HS-27A (cell line): ENCODE measurements at regions not wholly inside any gene's neighbourhood (a gene's known extent, or its start where the extent isn't known, plus 50 kb on each side); places are given as distances from the start of the nearest gene placed in this dataset.

Experiments
- DNase-seq: peaks from one replicate; pipeline ENCODE4 v3.0.0-alpha.2; 2012; ENCODE audit warnings: low read depth, missing footprints

DNA sequence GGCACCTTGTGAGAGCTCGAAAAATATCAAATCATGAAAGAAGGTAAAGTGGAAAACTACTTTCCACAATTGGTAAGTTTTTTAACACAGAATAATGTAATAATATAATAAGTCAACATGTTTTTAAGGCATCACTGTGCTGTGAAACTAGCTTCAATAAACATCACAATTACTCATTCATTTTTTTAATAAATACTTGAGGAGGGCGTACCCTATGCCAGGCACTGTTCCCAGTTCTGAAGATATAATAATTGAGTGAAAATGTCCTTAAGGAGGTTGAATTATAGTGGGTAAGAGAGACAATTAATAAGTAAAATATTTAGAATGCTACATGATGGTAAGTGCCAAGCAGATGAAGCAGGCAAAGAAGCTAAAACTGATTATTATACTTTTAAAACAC lies 381.4 kb downstream of the ELAVL2 start:
- no peak for DNase-seq

DNA sequence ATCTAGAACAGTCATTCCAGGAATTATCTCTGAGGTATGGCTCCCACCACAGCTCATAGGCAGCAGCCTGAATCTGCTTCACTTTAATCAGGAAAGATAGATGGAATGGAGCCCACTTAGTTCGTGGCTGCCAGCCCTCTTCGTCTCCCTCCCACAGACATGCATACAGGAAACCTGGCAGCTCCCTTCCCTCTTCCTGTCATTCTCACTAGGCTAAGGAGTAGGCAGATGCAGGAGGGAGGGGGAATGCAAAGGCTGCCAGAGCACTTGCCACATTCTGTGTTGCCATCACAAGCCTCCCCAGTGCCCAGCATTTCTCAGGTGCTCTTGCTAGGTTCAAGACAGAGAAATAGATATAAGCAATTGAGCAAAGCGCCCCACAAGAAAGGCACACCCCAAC lies 378.9 kb downstream of the ELAVL2 start:
- DNase-seq: no peak

DNA sequence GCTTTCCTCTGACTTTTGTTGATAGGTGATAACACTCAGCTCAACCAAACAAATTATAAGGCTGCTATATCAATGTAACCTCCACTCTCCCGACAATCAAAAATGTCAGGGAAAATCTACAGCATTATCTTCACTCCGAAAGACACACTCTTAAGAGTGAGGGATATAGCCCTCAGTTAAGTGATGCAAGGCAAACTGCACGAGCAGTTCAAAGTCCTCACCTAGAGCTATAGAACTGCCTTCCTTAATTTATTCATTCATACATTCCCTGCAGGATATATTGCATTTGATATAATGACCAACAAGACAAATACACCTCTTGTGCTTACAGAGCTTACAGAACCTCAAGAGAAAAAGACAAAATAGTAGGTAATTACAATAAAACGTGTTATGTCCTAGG lies 378.1 kb downstream of the ELAVL2 start:
- no peak for DNase-seq

DNA sequence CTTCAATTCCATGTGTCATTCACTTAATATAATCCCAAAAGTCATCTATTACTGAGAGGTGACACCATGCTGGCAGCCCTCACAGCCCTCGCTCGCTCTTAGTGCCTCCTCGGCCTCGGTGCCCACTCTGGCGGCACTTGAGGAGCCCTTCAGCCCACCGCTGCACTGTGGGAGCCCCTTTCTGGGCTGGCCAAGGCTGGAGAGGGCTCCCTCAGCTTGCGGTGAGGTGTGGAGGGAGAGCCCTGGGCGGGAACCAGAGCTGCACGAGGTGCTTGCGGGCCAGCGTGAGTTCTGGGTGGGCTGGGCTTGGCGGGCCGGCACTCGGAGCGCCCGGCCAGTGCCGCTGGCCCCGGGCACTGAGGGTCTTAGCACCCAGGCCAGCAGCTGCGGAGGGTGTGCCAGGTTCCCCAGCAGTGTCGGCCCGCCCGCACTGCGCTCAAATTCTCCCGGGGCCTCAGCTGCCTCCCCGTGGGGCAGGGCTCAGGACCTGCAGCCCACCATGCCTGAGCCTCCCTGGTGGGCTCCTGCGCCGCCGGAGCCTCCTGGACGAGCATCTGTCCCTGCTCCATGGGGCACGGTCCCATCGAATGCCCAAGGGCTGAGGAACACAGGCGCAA lies 374.1 kb downstream of the ELAVL2 start:
- DNase-seq: no peak

DNA sequence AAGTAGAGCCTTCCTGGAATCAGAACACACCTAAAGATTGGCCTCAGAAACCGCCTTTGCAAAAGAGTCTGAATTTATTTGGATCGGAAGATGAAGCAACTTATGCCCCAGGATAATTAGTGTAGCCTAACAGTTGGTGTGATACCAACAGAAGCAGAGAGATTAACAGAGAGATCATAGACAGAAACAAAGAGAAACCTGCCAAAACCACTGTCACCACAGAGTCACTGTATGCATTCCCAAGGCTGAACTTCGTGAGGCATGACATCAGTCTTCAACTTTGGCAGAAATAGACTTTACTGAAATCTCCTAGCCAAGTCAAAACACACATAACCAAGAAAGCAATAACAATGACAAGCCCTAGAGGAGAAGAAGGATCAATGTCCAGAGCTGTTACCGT lies 361.8 kb downstream of the ELAVL2 start:
- no peak for DNase-seq

DNA sequence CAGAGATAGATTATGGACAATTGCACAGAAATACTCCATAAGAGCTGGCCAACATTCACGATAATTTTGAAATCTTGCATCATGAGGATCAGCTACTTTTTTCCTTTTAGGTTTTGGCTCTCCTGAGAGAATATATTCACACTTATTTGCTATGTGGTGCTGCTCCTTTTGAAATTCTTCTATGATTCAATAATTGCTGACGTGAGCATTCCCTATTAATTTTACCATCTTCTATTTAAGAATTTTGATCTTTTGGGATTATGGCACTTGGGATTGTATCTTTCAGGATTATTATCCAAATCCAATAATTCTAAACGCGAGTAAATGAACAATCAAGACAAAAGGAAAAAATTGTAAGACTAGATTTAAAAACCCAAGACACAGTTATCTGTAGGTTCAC lies 358.8 kb downstream of the ELAVL2 start:
- no peak for DNase-seq

DNA sequence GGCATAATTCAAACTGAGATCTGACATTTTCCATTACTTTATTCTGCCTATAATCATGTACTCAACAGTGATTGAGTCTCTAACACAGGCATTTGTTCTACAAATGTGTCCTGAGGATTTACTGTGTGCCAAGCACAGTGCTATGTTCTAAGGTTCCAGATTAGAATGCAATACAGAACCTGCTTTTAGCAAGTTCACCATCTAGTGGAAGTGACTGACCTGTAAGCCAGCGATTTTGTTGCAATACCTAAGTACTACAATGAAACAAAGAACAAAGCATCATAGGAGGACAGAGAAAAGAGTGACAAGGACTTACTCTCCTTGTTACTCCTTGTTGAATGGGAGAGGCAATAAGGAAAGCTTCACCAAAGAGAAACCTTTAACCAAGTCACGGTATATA lies 348.1 kb downstream of the ELAVL2 start:
- DNase-seq: no peak

DNA sequence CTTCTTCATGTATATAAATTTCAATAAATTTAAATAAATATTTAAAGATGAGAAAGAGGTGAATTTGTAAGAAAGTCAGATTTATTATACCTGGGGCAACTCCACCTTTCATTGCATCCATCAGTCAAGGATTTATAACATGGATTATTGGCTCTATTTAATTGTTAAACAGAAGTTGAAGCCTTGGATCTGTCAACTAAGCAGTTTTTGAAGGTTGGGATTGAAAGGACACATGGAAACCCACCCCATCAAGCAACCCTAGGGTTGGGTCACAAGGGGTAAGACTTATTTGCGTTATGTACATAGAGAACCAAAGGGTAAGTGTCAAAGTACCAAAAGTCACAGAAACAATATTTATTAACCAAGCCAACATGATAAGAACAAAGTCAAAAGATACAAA lies 342.5 kb downstream of the ELAVL2 start:
- no peak for DNase-seq

DNA sequence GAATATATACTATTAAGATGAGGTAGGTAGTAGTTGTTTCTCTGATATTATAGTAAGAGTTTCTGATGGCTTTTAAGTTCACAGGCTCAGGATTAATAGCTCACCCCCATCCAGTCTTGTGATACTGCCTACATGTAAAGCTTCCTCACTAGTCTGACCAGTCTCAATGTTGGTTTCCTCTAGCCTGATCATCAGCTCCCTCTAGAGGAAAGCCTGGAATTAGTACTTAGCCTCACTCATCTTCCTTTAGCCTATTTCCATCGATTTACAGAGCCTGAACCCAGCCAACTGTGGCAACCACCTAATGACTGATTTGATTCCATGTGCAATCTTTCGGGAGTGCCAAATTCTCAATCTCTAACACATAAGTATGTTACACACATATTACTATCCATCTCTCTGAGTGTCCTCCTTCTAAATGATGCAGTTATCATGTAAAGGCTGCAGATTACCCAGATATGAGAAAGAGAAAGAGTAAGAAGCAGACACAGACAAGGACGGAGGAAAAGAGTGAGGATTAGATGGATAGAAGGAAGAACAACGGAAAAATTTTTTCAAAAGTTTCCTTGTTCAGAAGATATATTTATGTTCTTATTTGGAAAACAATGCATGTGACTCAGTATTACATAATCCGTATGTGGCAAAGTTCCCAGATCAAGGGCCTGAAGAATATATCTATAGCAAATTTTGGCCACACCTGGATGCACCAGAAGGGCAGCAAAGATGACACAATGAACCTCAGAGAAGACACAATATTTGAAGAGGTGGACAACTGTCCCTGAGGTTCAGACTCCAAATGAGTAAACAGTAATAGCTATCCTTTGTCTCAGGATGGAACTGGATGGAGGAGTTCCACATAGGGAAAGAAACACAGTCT lies 333.7 kb downstream of the ELAVL2 start:
- DNase-seq: no peak

DNA sequence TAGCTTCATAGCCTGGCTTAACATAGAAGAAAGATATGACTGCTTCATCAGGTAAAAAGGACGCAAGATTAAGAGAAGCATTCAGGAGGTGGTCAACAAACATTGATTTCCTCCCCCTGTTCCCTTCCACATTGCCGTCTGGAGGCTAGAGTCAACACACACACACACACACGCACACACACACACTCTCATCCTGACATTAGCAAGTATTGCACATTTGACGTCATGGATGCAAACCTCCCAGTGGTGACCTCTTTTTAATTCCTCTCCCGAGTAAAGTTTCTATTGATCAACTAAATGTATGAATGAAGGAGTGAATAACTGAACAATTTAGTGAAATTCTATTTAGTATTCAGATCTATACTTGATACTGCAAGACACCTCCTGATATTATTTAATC lies 332.8 kb downstream of the ELAVL2 start:
- DNase-seq: no peak

DNA sequence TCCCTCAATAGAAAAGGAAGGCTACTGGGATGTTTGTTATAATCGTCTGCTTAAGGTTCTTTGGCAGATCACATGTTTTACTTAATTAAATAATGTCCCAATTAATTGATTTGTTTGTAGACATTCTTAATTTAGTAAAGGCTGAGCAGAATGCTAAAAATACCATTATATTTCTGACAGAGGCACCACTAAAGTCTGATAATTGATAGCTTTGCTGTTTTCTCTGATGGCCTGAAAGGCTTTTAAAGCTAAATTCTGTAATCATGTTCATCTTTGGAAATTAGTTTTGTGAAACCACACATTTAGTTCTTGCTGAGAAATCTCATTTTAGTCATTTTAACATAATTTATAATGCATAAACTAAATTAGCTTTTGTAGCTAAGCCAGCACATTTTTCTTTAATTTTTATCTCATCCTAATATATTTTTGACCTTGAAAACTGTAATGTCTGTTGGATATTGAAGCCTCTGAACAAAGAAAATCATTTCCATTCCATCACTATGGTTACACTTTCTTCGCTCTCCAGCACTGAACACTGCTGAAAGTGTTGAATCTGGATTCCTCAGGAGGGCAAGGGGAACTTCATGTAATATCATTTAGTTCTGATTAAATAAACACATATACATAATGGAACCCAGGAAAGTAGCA lies 329.4 kb downstream of the ELAVL2 start:
- no peak for DNase-seq

DNA sequence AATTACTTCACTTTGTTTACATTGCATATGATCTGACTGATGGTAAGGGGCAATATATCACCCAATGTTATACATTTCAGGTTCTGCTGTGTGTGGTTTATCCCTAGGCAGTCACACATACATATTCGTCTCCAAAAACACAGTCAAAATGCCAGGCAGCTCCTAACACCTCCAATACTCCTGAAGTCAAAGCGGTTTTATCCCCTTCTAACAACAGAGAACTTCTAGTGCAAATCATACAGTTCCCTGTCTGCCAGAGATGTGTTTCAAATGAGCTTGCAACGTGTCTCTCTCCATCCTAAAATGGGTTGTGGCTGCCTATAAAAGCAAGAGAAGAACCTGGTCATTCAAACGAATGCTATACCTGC lies 328.9 kb downstream of the ELAVL2 start:
- no peak for DNase-seq

DNA sequence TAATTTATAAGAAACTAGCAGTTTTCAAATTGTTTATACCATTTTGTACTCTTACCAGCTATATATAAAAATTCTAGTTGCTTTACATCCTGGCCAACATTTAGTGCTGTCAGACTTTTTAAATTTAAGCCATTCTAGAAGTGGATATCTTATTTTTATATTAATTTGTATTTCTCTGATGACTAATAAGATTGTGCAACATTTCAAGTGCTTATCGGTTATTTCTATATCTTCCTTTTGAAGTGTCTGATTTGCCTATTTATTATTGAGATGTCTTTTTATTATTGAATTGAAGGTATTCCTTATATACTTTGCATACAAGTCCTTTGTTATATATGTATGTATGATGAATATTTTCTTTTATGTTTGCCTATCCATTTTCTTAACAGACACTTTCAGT lies 324.0 kb downstream of the ELAVL2 start:
- no peak for DNase-seq

DNA sequence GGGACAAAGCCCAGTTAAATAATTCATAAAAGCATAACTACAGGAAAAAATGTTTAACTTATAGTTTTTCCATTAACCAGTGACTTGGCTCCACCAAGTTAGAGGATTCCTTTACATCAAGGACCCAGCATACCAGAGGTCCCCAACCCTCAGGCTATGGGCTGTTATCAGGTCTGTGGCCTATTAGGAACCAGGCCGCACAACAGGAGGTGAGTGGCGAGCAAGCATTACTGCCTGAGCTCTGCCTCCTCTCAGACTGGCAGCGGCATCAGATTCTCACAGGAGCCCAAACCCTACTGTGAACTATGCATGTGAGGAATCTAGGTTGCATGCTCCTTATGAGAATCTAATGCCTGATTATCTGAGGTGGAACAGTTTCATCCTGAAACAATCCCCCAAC lies 303.1 kb downstream of the ELAVL2 start:
- DNase-seq: no peak

DNA sequence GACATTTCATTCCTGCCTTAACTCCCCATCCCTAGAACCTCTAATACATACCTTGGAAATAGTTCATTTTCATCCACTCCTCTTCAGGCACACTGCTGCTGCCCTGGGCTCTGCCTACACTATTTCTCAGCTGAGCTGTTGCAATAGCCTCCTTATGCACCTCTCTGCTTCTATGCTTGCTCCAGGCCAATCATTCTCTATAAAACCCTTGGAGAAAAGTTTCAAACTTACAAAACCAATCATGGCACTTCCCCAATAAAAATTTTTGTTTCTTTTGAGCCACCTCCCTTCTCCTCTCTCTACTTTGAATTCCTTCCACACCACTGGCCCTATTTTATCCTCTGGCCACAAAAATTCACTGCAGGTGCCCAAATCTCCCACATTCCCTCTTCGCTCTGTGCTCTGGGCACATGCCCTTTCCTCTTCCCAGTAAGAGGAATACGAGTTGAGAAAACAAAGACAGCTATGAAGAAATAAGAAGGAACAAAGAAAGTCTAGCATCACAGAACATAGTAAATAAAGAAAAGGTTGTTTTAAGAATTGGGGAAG lies 301.4 kb downstream of the ELAVL2 start:
- no peak for DNase-seq

DNA sequence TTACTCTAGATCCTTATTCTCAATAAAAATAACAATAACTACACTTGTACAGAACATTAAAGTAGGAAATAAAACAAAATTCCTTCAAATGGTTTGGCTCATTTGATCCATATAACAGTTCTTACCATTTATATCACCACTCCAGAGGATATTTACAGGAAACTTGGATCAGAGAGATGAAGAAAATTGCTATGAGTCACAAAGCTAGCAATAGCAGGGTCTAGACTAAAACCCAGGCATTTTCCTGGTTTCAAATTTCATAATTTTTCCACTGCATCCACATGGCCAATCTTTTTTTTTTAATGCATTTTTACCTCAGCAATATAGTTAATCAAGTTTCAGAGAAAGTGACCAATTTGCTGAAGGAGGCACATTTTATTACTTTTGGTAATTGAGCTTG lies 299.2 kb downstream of the ELAVL2 start:
- no peak for DNase-seq

DNA sequence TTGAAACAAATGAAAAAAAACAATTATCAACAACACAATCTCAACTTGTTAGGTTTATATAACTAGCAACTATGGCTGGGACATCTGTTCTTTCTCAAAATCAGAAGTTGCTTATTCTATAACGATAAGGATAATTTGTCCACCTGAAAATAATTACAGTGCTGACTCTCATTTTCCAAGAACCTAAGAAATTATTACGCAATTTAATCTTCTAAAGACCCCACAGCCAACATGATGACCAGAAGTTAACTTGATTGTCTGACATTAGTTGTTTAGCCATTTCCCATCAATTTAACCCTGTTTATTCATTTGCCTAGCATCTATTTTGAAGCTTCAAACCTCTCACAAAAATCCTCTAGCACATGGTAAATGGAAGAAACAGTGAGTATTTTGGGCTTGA lies 293.8 kb downstream of the ELAVL2 start:
- DNase-seq: no peak

DNA sequence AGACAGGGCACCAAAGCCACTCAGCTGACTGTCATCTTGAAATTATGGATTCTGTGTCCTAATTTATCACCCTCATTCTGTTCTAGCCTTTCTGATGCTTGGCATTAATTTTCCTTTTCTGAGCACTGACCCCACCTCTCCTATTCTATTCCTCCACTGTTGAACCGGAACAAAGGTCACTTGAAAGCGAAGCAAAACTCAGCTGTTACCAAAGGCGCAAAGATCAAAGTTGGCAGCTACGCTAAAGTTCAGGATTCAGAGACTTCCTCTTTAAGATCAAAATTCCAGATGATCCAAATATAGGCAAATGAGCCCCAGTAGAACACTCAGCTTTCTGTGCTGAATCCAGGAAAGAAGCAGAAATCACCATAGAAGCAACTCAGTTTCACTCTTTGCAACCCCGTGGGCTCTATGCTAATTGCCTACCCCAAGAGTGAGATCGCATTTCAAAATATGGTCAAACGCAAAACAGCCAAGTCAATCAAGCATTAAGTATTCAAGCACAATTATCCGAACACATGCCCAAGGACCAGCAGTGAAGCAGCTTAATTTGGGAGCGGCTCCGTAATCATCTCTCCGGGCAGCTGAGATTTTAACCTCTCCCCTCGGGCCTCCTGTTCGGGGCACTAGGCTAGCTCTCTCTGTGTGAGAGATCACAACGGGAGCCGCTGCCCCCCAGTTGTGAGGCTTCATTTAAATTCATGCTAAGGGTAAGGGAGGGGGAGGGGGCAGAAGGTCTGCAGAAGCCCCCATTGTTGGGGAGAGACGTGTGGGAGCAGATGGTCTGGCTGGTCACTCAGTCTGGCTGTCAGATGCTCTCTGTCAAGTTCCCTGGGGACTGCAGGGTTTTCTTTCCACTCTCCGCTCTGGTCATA lies 288.6 kb downstream of the ELAVL2 start:
- no peak for DNase-seq

DNA sequence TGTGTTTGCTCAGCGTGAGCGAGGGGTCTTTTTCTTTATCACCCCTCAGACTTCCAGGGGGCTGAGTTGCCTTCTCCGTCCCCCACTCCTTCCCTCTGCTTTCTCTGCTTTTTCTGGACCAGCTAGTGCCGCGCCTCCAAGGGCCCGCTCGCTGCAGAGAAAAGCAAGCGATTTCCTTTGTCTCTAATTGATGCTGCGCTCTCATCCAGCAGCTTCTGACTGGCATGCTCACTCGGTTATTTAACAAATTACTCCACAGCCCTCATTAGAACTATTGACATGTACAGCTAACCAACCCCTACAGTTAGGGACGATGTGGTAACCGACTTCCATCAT lies 288.0 kb downstream of the ELAVL2 start:
- DNase-seq: no peak

DNA sequence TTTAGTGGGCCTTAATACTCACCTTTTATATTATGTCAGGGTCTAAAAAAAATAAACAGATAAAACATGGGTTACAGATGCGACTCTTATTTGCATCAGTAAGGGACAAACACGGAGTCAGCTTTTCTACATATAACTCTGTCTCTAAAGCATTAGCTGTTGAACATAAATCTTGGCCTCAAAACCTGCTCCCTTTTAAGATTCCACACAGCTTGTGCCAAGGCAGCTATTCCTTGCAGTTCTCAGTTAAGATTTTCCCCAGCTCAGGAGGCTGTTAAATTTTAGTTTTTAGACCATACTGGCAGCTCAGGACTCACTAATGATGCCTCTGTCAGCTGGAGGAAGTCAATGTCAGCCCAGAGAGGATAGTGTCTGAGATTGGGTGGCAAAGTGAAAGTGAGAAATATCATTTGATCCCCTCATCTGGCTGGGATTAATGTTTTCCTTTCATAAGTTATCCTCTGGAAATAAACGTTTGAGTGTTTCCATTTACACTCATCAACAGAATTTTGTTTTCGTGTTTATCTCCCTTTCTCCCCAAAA lies 287.5 kb downstream of the ELAVL2 start:
- no peak for DNase-seq

DNA sequence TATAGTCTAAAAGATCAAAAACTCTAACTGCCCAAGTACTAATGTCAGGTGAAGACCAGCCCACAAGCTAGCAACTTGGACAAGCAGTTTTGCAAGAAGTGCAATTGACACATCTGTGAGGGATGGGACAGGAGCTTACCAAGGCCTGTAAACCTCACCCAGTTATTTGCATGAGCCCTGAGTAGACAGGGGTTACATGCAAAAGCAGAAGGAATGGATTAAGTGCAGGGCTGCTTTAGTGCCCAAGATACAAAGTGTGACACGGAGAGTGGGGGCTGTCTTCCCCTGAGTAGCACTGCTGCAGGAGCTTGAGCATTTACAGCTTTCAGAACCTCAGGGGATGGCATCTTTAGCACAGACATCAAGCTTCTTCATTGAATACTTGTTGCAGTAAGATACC lies 286.7 kb downstream of the ELAVL2 start:
- no peak for DNase-seq

DNA sequence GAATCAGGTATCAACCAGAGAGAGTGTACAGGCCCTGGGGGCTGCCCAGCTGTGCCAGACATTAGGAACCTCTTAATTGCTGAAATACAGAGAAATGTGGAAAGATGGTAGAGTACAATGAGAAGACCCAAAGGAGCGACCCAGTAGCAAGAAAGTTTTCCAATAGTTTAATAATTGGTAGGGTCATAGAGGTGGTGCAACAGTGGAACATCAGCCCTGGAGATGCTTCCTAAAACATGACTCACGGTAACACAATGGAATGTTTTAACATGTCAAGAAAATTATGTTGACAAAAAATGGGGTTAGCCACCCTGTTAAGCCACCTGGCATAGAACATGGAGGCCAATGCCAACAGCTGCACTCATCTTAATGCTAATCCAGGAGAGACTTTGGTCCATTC lies 284.1 kb downstream of the ELAVL2 start:
- no peak for DNase-seq
